HG02610 (cell line): ENCODE measurements at regions not wholly inside any gene's neighbourhood (a gene's known extent, or its start where the extent isn't known, plus 50 kb on each side); places are given as distances from the start of the nearest gene placed in this dataset.
A peak's percentile ranks its signal among the peaks of the same experiment; 100 is the strongest.

ENCODE experiments used
- ATAC-seq: cut with Tn5 transposase; IDR thresholded peaks from one replicate; pipeline ENCODE4 v1.9.1; 2021; ENCODE audit warnings: mild to moderate bottlenecking, moderate library complexity; ENCODE audit not compliant: unreplicated experiment

DNA sequence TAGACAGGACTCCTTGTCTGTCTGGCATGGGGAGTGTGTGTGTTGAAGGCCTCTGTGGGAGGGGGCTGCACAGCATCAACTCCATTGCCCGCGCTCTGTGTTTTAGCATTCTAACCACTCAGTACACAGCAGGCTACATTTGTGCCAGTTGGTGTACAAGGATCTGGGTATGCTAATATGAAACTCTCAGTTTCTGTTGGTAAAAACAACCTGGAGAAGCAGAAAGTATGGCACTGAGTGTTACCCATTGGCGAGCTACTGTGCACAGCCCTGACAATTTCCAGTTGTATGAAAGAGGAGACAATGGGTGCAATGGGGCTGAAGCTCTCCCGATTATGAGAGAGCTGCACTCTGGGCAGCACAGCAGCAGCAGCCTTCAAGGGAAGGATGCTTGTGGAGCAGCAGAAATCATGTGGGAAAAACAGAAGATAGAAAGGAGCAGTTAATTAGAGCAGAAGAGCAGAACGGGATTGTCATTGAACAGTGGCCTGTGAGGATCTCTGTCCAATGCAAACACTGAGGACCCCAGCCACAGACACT is 443.6 kb downstream of the CBLN2 start:
- no peak for ATAC-seq

DNA sequence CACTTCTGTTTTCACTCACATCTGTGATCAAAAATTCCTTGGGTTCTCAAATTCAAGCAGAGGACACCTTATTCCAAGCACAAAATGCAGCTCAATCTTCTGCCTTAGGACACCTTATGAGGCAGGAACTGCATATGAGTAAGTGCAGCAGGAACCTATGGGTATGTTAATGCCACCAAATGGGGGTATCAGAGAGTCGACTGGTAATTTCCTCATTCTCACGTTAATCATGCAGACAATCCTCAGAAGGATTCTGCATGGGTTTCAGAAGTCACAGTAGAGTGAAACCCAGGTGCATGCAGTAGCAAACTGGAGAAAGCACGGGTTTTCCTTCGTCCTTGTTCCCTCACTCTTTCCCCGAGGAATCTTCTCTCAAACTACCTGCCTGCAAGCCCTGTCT is 452.8 kb downstream of the CBLN2 start:
- ATAC-seq, result no peak

DNA sequence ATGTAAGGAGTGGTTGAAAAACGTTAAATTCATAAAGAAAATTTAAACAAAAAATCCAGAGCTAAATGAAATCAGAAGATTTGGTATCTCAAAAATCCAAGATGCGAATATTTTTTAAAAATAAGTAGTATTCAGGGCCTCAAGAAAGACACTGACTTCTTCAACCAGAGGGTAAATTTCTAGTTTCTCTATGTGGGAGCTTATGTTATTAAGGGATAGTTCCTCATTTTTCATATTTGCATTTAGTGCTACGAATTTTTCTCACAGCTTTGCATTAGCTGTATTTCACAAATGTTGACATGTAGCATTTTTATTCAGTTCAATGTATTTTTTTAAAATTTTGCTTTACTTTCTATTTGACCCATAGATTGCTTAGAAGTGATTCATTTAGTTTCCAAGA is 454.7 kb downstream of the CBLN2 start:
- no peak for ATAC-seq

DNA sequence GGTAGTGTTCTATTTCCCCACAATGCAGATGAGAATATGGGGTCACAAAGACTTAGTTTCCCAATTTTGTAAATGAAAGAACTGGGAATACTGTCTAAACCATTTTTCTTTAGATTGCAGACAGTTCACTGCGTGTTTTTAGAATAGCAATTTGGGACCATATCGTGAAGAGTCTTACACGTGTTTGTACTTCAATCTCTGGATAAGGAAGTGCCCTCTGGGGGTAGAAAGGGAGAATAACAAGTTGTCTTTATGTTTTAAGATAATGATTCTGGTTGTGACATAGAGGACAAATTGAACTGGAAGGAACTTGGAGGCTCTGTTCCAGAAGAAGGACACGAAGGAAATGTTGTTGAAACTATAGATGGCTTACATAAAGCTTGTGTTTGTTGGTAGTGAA is 457.7 kb downstream of the CBLN2 start:
- ATAC-seq, result no peak

DNA sequence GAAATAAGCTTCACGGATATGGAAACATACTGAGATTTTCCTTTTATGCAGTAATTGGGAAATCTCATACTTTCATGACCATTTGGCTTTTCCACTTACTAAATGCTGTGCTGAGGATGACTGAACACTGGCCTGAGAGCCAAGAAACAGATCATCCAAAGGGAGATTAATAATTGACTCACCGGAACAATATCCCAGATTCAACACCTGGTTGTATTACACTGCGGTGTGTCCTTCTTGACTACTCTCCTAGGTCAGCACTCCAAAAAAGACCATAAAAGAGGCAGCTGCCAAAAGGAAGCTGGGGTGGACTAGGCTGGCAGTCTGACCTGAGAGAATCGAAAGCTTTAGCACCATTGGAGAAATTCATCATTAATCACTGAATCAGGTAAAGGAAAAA is 469.1 kb downstream of the CBLN2 start:
- no peak for ATAC-seq

DNA sequence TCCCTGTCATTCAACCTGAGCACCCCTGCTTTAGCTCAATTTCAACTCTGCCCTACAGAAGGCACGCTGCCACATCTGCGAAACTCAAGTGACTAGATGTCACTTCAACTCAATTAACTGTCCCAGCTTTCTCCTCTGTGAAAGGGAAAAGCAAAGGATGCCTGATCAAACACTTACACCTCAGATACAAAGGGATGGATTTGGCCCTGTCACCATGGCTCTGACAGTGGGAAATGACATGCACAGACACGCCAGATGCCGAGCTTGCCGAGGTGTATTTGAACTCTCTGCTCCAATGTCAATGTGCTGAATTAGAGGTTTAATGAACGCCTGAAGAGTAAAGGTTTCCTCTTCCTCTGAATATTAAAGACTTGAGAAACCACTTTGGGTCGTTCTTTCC is 481.1 kb downstream of the CBLN2 start:
- no peak for ATAC-seq

DNA sequence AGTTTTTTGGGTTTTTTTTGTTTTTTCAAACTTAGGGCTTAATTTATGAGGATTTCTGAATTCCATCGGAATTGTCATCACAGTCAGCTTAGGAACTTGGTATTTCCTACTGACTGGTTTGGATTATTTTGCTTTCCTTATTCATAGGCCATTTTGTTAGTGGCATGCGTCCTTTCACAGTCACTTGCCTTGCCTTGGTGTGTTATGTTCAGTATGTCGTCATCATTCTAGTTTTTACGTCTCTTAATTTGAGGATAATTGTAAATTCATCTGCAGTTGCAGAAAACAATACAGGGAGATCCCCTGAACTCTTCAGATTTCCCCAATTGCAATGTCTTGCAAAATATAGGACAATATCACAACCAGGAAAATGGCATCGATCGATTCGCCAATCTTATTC is 485.3 kb downstream of the CBLN2 start:
- no peak for ATAC-seq

DNA sequence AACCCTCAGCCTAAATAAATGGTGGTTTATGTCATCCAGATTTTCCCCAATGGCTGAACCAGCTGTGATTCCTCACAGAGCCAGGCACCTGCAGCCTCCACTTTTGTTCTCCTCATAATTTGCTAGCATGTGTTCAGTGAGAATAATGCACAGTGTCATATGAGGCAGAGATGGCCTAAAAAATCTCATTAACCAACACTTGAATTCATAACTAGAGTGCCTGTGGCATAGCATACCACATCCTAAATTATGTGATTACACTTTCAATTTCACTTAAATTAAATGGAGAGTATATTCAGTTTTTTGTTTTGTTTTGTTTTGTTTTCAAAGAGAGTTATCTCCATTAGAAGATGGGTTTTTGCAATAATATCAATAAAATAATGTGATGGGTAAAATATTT is 488.0 kb downstream of the CBLN2 start:
- peak; percentile 65 for ATAC-seq

DNA sequence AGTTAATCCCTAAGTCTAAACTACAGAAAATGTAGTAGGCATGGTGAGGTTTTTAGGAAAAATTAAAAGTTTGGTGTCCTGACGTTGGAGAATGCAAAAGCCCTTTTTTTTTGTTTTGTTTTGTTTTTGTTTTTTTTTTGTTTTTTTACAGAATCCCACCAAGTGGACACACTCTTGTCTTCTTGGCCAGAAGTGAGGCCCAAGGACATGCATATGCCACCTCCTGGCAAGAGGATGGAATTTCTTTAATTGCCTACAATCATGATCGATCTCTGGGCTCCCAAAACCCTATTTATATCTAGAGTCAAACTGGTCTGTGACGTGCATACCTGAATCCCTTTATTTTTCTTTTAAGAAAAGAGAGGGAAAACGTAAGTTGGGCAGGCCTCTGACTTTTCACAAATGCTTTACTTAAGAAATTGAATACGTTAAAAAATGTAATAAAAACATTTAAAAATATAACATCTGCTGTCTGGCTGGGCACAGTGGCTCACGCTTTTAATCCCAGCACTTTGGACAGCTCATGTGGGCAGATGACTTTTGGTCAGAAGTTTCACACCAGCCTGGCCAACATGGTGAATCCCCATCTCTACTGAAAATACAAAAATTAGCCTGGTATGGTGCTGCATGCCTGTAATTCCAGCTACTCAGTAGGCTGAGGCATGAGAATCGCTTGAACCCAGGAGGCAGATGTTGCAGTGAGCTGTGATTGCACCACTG is 502.7 kb downstream of the CBLN2 start:
- no peak for ATAC-seq

DNA sequence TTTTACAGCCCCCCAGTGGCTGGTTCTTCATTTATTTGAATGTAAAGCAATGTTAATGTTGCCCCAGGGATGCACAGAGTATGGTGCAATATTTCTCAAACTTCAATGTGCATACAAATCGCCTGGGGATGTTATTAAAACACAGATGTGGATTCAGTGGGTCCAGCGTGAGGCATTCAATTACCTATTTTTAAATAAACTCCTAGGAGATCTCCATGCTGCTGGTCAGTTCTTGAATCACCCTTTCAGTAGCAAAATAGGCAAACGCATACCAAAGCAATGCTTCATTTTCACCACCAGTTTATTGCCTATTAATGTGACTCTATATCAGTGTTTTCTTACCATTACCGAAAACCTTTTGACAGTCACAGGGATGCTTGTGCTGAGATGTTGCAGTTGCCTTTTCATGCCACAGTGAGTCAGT is 530.7 kb downstream of the CBLN2 start:
- ATAC-seq, result no peak

DNA sequence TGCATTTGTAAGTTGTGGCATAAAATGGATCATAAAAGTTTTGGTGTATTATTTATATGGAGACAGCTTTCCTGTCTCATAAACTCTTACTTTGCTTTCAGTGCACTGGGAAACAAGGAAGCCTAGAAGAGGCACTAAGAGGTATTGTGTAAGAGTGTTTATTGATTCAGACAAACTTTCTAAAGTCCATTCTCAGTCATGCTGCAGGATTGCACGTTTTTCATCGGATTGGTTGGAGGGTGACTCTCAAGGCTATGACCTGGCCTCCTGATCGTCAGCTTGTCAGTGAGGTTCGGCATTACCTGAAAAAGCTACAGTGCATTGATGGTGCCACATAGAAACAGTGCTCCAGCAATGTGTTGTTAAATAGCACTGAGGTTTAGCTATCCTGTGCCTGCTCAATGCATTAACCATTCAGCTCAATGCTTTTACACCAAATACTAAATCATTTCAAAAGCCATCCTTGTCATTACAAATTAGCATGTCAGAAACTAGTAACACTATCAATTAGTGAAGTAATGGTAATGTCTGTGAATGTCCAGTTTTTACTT is 545.5 kb downstream of the CBLN2 start:
- no peak for ATAC-seq

DNA sequence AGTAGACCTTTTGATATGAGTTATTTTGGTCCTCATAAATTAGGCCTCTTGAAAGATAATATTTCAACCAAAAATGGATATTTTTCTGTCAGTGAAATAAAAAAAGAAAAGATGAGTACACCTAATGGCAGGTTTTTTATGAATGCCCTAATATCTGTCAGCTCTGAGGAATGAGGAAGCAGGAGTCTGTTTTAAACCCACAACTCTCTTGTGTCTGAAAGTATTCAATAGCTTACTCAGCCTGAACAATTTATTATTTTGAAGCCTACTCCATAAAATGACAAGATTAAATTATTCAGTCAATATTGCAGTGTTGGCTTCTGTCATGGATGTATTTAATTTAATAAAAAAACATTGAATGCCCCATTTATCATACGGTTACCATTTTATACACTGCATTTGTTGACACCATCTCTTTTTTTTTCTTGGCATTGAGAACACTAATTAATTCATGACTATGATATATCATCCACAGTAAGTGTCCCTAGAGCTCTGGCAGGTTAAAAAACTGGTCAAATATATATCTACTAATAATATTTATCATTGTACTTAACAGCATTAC is 548.2 kb downstream of the CBLN2 start:
- no peak for ATAC-seq

DNA sequence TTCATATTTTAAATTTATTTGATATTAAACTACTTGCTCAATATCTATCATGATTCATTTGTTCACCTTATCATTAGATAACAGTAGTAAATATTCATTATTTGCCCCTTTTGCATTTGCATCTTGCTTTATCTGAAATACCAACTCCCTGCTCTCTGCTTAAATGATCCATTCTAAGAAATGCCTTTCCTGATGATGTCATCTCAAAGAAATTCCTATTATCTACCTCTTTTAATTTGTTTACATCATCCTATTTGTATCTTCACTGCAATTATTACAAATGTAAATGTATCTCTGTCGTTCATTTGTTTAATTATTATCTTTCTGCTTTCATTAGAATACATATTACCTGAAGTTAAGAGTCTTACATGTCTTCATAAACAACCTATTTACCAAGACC is 549.9 kb downstream of the CBLN2 start:
- ATAC-seq, result no peak

DNA sequence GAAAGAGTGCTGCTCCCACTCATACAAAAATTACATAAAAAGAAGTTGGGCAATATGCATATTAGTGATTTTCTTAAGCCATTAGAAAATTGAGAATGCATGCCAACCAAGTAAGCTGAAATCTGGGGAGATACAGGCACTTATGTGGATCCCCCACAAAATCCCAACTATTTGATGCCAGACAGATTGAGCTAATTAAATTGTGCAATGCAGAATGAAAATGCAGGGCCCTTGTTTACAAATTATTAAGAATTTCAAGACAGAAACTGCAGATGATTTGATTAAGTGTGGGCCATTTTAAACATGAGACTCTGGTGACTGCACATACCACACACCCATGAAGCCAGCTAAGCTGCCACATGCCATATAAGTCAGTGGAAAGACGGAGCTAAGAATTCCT is 554.5 kb downstream of the CBLN2 start:
- no peak for ATAC-seq

DNA sequence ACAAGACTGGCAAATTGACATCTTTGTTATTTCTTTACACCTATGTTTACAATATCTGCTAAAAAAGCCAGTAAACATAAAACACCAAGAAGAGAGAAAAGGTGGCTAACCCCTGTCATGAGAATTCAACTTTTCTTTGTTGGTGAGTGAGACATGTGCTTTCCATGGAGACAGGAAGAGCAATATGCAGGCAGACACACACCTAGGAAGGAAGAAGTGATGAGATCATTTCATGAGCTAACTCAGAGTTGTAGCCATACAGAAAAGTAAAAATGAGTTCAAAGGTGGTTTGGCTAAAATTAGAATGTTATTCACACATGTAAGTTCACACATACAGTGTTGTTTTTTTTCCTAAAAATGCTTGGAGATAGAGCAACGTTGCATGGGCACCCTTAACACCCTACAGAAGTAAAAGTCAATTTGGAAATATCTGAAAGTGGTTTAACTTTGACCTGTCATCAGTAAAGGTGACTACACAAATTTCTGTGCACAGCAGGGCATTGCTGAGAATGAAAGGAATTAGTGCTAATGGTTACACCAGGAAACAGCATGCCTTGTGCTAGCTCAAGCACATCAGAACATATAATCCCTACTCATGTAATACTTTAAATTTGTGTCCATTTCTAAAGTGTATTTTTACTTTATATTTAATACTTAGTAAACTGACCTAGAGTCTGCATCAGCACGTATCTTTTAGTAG is 557.6 kb downstream of the CBLN2 start:
- no peak for ATAC-seq

DNA sequence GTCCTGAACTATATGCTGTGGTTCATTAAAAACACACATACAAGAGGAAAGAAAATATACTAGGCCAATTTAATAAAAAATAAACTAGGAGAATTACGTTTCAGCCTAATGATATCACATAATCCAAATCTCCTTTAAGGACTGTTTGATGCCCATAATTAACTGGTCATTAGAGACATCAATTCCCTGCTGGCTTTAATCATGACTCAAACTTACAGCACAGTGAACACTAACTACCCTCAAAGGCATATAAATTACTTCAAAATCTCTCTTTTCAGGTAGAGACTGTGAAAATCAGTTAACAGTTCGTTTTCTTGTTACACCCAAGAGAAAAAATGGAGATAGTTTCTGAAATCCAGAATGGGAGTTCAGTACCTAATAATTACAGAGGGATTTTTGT is 567.4 kb downstream of the CBLN2 start:
- no peak for ATAC-seq

DNA sequence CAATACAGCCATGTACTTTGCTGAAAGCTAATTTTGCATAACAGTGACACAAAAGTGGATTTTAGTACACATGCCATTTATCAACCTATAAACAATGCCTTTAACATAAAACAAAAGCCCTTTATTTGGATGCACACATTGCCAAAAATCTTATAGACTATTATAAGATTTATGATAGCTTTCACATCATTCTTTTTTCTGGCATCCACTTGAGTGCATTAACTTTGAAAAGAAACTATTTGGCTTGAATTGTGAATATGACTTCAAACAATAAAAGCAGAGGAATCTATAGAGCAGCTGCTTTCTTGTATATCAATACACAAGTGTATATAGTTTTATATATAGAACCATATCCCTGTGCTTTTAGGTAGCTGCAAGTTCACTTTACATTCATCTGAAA is 577.4 kb downstream of the CBLN2 start:
- ATAC-seq, result no peak

DNA sequence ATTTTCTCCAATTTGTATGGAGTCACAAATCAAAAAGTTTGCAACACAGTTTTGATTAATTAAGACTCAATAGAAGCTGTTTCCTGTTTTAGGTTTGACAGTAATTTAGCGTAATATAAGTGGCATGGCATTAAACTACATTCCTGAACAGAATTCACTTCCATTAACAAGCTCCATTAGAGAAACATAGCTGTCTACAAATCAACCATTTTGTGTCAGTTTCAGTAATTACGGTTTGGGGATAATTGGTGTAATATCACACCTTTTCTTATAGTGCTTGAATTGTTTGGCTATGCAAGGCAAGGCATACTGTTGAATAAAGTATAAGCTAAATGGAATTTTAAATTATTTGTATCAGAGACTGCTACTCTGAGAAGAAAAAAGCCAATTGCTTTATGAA is 585.5 kb downstream of the CBLN2 start:
- no peak for ATAC-seq

DNA sequence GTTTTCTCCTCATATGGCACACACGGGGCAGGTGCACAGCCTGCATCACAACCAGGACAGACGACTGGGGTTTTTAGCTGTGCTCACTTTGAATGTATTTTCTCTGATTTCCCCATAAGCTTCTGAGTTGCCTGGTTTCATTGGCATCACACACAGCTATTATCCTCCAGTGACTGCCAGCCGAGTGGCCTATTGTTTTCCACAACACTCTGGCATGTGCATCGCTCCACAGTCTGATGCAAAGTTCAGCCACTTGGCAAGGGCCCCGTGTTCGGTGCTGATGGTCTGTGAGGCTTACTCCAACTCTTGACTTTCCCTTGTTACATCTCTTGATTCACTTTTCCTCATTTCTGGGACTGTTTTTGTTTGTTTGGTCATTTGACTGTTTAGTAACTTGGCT is 593.1 kb downstream of the CBLN2 start:
- ATAC-seq, result no peak

DNA sequence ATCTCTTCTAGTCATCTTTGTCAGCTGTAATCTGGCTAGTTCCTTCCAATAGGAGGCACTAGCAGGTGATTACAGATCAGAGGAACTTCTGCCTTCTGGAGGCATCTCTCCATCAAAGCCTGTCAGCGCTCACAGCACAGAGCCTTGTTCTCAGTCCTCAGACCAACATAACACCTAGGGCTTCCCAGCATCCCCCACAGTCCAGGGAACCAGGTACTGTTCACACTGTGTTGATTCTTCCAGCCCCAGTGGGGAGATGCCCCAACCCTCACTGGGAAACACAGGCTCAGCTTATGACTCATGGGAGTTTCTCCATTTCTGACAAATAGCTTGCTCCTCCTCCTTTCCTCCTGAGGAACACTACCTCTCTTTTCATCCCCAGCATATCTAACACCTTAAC is 601.7 kb downstream of the CBLN2 start:
- peak; percentile 54 for ATAC-seq

DNA sequence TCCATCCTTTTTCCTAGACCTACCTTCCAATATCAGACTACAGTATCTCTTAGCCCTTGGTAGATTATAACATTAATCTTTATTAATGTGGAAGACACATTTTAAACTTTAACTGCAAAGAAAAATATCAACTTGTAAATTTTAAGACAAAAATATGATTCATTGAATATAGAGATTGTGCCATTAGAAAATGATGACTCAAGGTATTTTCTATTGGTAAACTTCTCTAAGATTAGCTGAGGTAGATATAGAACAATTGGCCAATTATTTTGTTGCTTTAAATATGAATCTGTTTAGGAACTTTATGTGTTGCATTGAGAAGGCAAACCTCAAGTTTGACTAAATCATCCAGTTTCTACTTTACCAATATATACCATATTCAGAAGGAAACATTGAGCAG is 604.7 kb downstream of the CBLN2 start:
- ATAC-seq, result no peak

DNA sequence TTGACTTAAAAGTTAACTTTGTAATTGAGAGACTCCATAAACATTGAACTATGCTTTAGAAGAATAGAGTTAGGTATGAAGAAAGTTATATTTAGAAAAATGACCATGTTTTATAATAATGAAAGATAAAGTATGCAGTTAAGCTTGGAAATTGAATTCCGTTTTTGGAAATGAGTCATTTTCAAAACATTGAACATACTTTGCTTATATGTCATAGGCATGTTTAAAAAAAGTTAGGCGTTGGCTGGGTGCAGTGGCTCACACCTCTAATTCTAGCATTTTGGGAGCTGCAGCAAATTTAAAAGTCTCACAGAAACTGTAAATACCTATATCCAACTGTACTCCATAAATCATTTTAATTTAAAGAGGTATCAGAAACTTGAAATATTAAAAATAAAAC is 607.4 kb downstream of the CBLN2 start:
- no peak for ATAC-seq
